ENCODE measurements at regions not wholly inside any gene's neighbourhood (a gene's known extent, or its start where the extent isn't known, plus 50 kb on each side); places are given as distances from the start of the nearest gene placed in this dataset.

DNA sequence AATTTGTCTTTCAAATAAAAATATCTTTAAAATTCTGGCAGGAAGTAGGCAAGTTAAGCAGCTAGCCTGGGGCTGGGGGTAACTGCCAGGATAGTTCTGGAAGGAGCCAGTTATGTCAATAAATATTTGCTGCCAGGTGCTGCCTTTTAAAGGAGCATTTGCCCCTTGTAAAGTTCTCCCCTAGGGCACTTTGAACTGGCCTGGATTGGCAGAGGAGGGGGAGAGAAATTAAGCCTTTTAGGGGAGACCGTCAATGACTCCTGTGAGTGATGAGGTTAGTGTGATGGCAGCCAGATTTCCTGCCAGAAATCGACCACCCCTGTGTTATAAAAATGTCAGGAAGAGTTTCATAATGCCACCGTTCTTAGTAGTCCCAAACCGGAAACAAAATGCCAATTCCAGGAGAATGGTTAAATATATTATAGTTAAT, 89.8 kb upstream of the ELL2 start:
- peak overlapping the region; percentile 38 for H3K4me3 Mint-ChIP-seq
- peaks cover 20% of the 10 kb centered on the region for H3K4me1 Mint-ChIP-seq (ENCODE audit: low read depth)
- no peaks in the 10 kb centered on the region for H3K9me3 Mint-ChIP-seq
- TF ChIP-seq, protein P1, sequence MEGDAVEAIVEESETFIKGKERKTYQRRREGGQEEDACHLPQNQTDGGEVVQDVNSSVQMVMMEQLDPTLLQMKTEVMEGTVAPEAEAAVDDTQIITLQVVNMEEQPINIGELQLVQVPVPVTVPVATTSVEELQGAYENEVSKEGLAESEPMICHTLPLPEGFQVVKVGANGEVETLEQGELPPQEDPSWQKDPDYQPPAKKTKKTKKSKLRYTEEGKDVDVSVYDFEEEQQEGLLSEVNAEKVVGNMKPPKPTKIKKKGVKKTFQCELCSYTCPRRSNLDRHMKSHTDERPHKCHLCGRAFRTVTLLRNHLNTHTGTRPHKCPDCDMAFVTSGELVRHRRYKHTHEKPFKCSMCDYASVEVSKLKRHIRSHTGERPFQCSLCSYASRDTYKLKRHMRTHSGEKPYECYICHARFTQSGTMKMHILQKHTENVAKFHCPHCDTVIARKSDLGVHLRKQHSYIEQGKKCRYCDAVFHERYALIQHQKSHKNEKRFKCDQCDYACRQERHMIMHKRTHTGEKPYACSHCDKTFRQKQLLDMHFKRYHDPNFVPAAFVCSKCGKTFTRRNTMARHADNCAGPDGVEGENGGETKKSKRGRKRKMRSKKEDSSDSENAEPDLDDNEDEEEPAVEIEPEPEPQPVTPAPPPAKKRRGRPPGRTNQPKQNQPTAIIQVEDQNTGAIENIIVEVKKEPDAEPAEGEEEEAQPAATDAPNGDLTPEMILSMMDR (IDR thresholded peaks at IDR 0.05), result no peak
- no peaks in the 10 kb centered on the region for H3K27me3 Mint-ChIP-seq (ENCODE audit: insufficient read depth)
- DNase-seq, result no peak
- H3K36me3 Mint-ChIP-seq (ENCODE audit: low read depth), result peaks cover 8% of the 10 kb centered on the region; the same call in 1 of the 2 replicates
- H3K27ac Mint-ChIP-seq, result peak overlapping the region; percentile 55

DNA sequence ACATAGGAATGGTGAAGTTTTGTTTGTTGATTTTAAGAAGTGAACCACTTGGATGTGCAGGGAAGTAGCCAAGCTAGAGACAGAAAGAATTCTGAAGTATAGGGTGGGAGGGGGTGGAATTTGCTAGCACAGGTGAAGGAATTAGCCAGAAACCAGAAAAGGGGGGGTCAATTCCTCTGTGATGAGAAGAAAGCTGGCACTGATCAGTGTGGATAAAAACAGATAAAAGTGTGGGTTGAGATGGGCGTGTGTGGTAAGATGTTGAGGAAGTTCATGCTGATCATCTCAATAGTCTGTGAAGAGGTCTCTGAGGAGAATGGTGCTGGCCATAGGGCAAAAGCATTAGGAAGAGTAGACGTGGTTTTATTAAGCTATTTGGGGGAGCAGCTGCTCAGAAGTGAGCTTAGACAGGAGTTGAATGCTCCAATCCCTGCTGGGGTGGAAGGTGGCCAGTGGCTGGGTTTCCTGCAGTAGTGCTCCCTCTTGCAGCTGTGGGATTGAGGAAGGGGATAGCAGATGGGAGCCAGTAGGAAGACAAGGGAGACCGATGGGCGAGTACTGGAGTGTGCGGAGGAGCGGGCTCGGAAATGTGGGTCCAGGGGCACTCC, 88.7 kb upstream of the ELL2 start:
- Mint-ChIP-seq H3K9me3 (no peaks in the 10 kb centered on the region), H3K4me1 (ENCODE audit: low read depth) (peaks cover 13% of the 10 kb centered on the region)
- TF ChIP-seq, protein P1 (IDR thresholded peaks at IDR 0.05), result no peak

DNA sequence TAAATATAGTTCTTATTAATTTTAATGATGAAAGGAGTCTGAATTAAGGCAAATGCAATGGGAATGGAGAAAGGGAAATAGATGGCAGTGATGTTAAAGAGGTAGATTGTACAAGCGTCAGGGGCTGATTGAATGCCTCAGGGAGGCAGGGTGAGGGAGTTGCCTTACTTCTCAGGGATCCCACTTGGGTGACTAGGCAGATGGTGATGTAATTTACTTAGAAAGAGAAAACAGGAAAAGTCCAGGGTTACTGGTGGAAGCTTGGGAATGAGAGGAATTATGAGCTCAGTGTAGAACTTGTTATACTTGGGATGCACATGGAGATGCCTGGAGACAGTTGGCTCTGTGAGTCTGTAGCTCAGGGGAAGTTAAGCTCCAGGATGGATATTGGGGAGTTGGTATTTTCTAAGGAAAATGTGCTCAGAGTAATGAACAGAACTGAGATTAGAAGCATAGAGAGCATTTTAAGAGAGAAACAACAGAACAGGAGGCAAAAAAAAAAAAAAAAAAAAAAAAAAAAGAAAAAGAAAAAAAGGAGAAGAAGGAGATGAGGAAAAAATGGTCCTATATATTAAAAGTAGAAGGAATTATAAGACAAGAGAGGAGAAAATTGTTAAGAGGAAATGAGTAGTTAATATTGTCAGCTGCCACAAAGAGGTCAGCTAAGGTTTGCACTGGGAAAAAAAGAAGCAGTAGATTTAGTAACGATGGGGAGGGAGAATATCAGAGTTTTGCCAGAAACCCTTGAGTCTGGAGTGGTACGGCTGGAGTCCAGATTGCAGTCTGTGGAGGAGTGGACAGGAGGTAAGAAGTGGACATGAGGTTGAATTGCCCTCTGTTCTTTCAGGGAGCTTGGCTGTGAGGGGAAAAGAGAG, 88.0 kb upstream of the ELL2 start:
- Mint-ChIP-seq H3K27ac (no peak overlapping the region), H3K4me1 (ENCODE audit: low read depth) (peaks cover 5% of the 10 kb centered on the region), H3K9me3 (no peaks in the 10 kb centered on the region), H3K27me3 (ENCODE audit: insufficient read depth) (no peaks in the 10 kb centered on the region), H3K4me3 (no peak overlapping the region), H3K36me3 (ENCODE audit: low read depth) (peaks cover 8% of the 10 kb centered on the region; the same call in 1 of the 2 replicates)
- TF ChIP-seq, protein P1 (IDR thresholded peaks at IDR 0.05), result no peak
- DNase-seq, result peak; percentile 70

More for the DNA sequence above, 88.7 kb upstream of the ELL2 start:
- Mint-ChIP-seq H3K36me3 (ENCODE audit: low read depth) (peaks cover 8% of the 10 kb centered on the region; the same call in 1 of the 2 replicates), H3K27me3 (ENCODE audit: insufficient read depth) (no peaks in the 10 kb centered on the region), H3K27ac (no peak overlapping the region), H3K4me3 (no peak overlapping the region)
- no peak for DNase-seq

DNA sequence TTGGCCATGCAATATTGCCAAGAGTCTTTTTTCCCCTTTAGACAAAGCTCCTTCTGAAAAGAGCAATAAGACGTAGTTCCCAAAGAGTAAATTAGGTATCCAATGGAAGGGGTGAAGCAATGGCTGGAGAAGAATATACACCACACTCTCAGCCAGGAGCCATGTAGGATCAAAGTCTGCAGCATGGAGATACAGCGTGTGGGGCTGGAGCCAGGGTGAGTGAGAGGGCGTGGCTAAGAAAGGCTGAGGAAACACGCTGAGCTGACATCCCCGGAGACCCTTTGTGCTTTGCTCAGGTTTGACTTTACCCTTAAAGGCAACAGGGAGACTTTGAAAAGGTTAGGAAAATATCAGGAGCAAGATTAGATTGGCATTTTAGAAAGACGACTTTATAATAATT, 87.1 kb upstream of the ELL2 start:
- H3K27me3 Mint-ChIP-seq (ENCODE audit: insufficient read depth), result no peaks in the 10 kb centered on the region
- H3K27ac Mint-ChIP-seq, result no peak overlapping the region
- H3K9me3 Mint-ChIP-seq, result no peaks in the 10 kb centered on the region
- TF ChIP-seq, protein P1 (IDR thresholded peaks at IDR 0.05), result no peak
- H3K36me3 Mint-ChIP-seq (ENCODE audit: low read depth), result peaks cover 8% of the 10 kb centered on the region; the same call in 1 of the 2 replicates
- H3K4me1 Mint-ChIP-seq (ENCODE audit: low read depth), result no peaks in the 10 kb centered on the region
- no peak overlapping the region for H3K4me3 Mint-ChIP-seq
- no peak for DNase-seq

- Mint-ChIP-seq H3K9me3 (no peaks in the 10 kb centered on the region), H3K4me3 (no peak overlapping the region), H3K4me1 (ENCODE audit: low read depth) (no peaks in the 10 kb centered on the region), H3K36me3 (ENCODE audit: low read depth) (no peaks in the 10 kb centered on the region), H3K27me3 (ENCODE audit: insufficient read depth) (no peaks in the 10 kb centered on the region), H3K27ac (no peak overlapping the region)
- TF ChIP-seq, protein P1 (IDR thresholded peaks at IDR 0.05), result no peak
- DNase-seq, result no peak
These were observed 84.2 kb upstream of the ELL2 start for GRCh38 chr5:96045888-96046287.

Measured in HFFc6 (cell line).